ENCODE measurements at regions not wholly inside any gene's neighbourhood (a gene's known extent, or its start where the extent isn't known, plus 50 kb on each side); places are given as distances from the start of the nearest gene placed in this dataset.

DNA sequence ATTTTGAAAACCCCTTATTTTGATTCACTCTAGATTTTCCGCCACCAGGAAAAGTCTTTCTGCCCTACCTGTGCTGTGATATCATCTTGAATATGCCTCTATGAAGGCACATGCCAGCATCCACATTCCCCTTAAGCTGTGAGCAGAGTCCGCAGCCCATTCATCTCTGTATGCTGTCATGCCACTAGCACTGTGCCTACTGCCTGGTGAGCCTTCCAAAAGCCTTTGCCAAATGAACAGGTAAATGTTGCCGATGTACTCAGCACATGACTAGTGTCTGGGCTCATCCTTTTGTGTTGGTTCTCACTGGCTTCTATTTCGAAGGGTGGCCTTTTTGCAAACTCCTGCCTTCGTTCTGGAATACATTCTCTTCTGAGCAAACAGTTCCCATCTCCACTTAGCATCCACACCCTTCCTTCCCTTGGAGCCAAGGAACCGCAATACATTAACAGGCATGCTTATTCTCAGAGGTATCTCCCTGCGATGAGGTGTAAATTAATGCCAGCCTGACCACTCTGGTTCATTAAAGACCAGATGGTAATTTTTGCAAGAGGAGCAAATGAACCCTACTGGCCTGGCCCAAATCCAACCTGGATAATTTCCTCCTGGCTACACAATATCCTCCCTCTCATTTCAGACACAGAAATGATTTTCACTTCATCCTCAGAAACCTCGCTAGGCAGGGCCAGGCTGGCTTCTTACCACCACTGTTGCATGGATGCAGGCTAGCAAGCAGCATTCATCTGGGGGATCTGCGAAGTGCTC, 339.7 kb upstream of the NFE2L3 start:
- CTCF ChIA-PET, result no interaction called here

More for the DNA sequence above, 339.7 kb upstream of the NFE2L3 start:
- H3K9me3 ChIP-seq (ENCODE audit: control insufficient read depth in 1 of 2, insufficient read depth in 1 of 2, low read depth in 1 of 2, low read length in 2 of 2), result no peaks in the 10 kb centered on the region
- intact Hi-C loops (cut with micrococcal nuclease), result no loop called here
- POLR2A ChIA-PET, result no interaction called here
- H3K4me1 ChIP-seq (ENCODE audit: control insufficient read depth in 1 of 2, insufficient read depth in 2 of 2, low read length in 2 of 2), result no peaks in the 10 kb centered on the region
- no peaks in the 10 kb centered on the region for H4K20me1 ChIP-seq (ENCODE audit: insufficient read depth)
- H3K27ac ChIP-seq (ENCODE audit: low read depth, low read length), result no peak overlapping the region
- peaks cover 52% of the 10 kb centered on the region for H3K27me3 ChIP-seq (ENCODE audit: insufficient read depth, low read length)
- H3K4me3 ChIP-seq (replicated peaks in 1 of 2; ENCODE audit: low read depth in 1 of 2, low read length in 2 of 2), result no peak overlapping the region
- ATAC-seq, result no peak
- no TSS peak for BruUV-seq (replicated peaks)
- no peaks in the 10 kb centered on the region for H3K36me3 ChIP-seq (ENCODE audit: control insufficient read depth in 1 of 2, insufficient read depth in 2 of 2, low read length in 2 of 2)
- TF ChIP-seq ELF1 (IDR thresholded peaks at IDR 0.05; ENCODE audit: borderline replicate concordance, low read depth) (no peak), MAX (IDR thresholded peaks at IDR 0.05) (no peak), TCF7L2 (IDR thresholded peaks at IDR 0.05; ENCODE audit: borderline replicate concordance, extremely low read depth, insufficient read depth, insufficient read length) (no peak), JUND (IDR thresholded peaks at IDR 0.05) (no peak), POLR2A (IDR thresholded peaks at IDR 0.05; ENCODE audit: borderline replicate concordance, extremely low read depth, insufficient read depth, insufficient read length) (no peak), YY1 (IDR thresholded peaks at IDR 0.05; ENCODE audit: extremely low read depth, insufficient replicate concordance, low read depth, low read length) (no peak), SRF (IDR thresholded peaks at IDR 0.05; ENCODE audit: low read depth) (no peak), SP1 (IDR thresholded peaks at IDR 0.05; ENCODE audit: low read depth) (no peak), FOSL1 (IDR thresholded peaks at IDR 0.05; ENCODE audit: low read depth) (no peak), ZFX (IDR thresholded peaks at IDR 0.05) (no peak), CBX3 (IDR thresholded peaks at IDR 0.05; ENCODE audit: low read depth) (no peak), POLR2AphosphoS5 (IDR thresholded peaks at IDR 0.05; ENCODE audit: low read depth, low read length) (no peak), ZNF274 (IDR thresholded peaks at IDR 0.05; ENCODE audit: low read depth, low read length) (no peak), EZH2phosphoT487 (IDR thresholded peaks at IDR 0.05; ENCODE audit: borderline replicate concordance) (no peak), EGR1 (IDR thresholded peaks at IDR 0.05; ENCODE audit: low read depth) (no peak), RAD21 (IDR thresholded peaks at IDR 0.05; ENCODE audit: low read depth) (no peak), SIN3A (IDR thresholded peaks at IDR 0.05; ENCODE audit: low read depth) (no peak)
- TF ChIP-seq, protein P1, sequence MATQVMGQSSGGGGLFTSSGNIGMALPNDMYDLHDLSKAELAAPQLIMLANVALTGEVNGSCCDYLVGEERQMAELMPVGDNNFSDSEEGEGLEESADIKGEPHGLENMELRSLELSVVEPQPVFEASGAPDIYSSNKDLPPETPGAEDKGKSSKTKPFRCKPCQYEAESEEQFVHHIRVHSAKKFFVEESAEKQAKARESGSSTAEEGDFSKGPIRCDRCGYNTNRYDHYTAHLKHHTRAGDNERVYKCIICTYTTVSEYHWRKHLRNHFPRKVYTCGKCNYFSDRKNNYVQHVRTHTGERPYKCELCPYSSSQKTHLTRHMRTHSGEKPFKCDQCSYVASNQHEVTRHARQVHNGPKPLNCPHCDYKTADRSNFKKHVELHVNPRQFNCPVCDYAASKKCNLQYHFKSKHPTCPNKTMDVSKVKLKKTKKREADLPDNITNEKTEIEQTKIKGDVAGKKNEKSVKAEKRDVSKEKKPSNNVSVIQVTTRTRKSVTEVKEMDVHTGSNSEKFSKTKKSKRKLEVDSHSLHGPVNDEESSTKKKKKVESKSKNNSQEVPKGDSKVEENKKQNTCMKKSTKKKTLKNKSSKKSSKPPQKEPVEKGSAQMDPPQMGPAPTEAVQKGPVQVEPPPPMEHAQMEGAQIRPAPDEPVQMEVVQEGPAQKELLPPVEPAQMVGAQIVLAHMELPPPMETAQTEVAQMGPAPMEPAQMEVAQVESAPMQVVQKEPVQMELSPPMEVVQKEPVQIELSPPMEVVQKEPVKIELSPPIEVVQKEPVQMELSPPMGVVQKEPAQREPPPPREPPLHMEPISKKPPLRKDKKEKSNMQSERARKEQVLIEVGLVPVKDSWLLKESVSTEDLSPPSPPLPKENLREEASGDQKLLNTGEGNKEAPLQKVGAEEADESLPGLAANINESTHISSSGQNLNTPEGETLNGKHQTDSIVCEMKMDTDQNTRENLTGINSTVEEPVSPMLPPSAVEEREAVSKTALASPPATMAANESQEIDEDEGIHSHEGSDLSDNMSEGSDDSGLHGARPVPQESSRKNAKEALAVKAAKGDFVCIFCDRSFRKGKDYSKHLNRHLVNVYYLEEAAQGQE (IDR thresholded peaks at IDR 0.05; ENCODE audit: low read depth), result no peak
- TF ChIP-seq, protein P2, sequence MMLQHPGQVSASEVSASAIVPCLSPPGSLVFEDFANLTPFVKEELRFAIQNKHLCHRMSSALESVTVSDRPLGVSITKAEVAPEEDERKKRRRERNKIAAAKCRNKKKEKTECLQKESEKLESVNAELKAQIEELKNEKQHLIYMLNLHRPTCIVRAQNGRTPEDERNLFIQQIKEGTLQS (IDR thresholded peaks at IDR 0.05), result no peak
- H2AFZ ChIP-seq (ENCODE audit: low read depth, low read length, poor library complexity, severe bottlenecking), result no peak overlapping the region
- no peaks in the 10 kb centered on the region for H3K9me2 ChIP-seq (ENCODE audit: insufficient read depth)
- no peak for DNase-seq (ENCODE audit: low read depth, low spot score)
- no peaks in the 10 kb centered on the region for H3K79me2 ChIP-seq (ENCODE audit: insufficient read depth, low read length)
- RAD21 ChIA-PET (ENCODE audit: low non-redundant PET in 1 of 2, low total read pairs in 2 of 2, uncharacterized antibody in 2 of 2, unreplicated experiment in 2 of 2), result no interaction called here
- no peak overlapping the region for H3K9ac ChIP-seq (ENCODE audit: low read length)
- no peak overlapping the region for H3K4me2 ChIP-seq (ENCODE audit: low read length)

Data from HCT116 (cell line).